ENCODE measurements at regions not wholly inside any gene's neighbourhood (a gene's known extent, or its start where the extent isn't known, plus 50 kb on each side); places are given as distances from the start of the nearest gene placed in this dataset.

GRCh38 chr18:51279367-51279984 is 82.0 kb upstream of the MEX3C start (continued):
- TF ChIP-seq NFYB (CRISPR knock-in tag; IDR thresholded peaks at IDR 0.05), result no peak

GRCh38 chr18:51287818-51288508 is 90.5 kb upstream of the MEX3C start:
- BruUV-seq (replicated peaks), result no TSS peak
- ATAC-seq (no peak), DNase-seq (ENCODE audit: low spot score) (no peak), FAIRE-seq (no peak)
- no peaks in the 10 kb centered on the region for H3K36me3 ChIP-seq (replicated peaks in 1 of 2; ENCODE audit: control insufficient read depth in 1 of 2, insufficient read depth in 2 of 2, low read length in 2 of 2)
- no peaks in the 10 kb centered on the region for H3K79me2 ChIP-seq (ENCODE audit: insufficient read depth, low read length)
- peaks cover 8% of the 10 kb centered on the region for H3K4me1 ChIP-seq (ENCODE audit: insufficient read depth, low read length)
- H2AFZ ChIP-seq (ENCODE audit: low read length), result no peak overlapping the region
- intact Hi-C loops (cut with micrococcal nuclease; ENCODE audit: unreplicated experiment) (no loop called here), in situ Hi-C loops (cut with HindIII; ENCODE audit: extremely low pct_ligation_motif_present, low pct_unique_long_range_greater_than_20kb) (no loop called here)
- H3K27me3 ChIP-seq (ENCODE audit: control insufficient read depth in 1 of 2, insufficient read depth in 2 of 2, low read length in 2 of 2), result no peaks in the 10 kb centered on the region; a peak in 1 of 5 replicates
- 27% methylated on average over 4 of the region's 5 CpGs for WGBS (ENCODE audit: low lambda C conversion rate)
- no peak overlapping the region for H3K27ac ChIP-seq (ENCODE audit: extremely low read length, insufficient read depth, low read length)
- no peak overlapping the region for H3K4me3 ChIP-seq (replicated peaks in 1 of 3; ENCODE audit: insufficient read depth in 1 of 3, low read depth in 2 of 3, low read length in 3 of 3)
- CTCF ChIA-PET (ENCODE audit: low intra/inter-chr PET ratio, low total read pairs), result no interaction called here
- H3K9ac ChIP-seq (ENCODE audit: insufficient read depth, low read depth, low read length), result no peak overlapping the region
- POLR2A ChIA-PET, result no interaction called here
- H3K4me2 ChIP-seq (ENCODE audit: low read depth, low read length), result no peak overlapping the region
- H3K9me3 ChIP-seq (ENCODE audit: low read length), result no peaks in the 10 kb centered on the region
- H4K20me1 ChIP-seq (ENCODE audit: insufficient read depth, low read length), result no peaks in the 10 kb centered on the region
- TF ChIP-seq HHEX (CRISPR knock-in tag; IDR thresholded peaks at IDR 0.05) (no peak), GTF3A (CRISPR knock-in tag; conservative IDR thresholded peaks at IDR 0.05) (no peak), MBNL3 (CRISPR knock-in tag; conservative IDR thresholded peaks at IDR 0.05) (no peak), ZNF678 (CRISPR knock-in tag; IDR thresholded peaks at IDR 0.05) (no peak), MXD3 (CRISPR knock-in tag; IDR thresholded peaks at IDR 0.05) (no peak), PITX1 (CRISPR knock-in tag; IDR thresholded peaks at IDR 0.05) (no peak), GATAD2A (CRISPR knock-in tag; IDR thresholded peaks at IDR 0.05) (no peak), CREM (IDR thresholded peaks at IDR 0.05) (no peak), CREM (CRISPR knock-in tag; IDR thresholded peaks at IDR 0.05) (no peak), CSRNP2 (CRISPR knock-in tag; conservative IDR thresholded peaks at IDR 0.05; ENCODE audit: low read depth) (no peak), PAF1 (CRISPR knock-in tag; IDR thresholded peaks at IDR 0.05) (no peak), GLMP (CRISPR knock-in tag; IDR thresholded peaks at IDR 0.05; ENCODE audit: borderline replicate concordance) (no peak), NBN (conservative IDR thresholded peaks at IDR 0.05) (no peak), MBD4 (IDR thresholded peaks at IDR 0.05; ENCODE audit: borderline replicate concordance, low read length) (no peak), NR2C2 (CRISPR knock-in tag; IDR thresholded peaks at IDR 0.05; ENCODE audit: borderline replicate concordance) (no peak), ZFP37 (CRISPR knock-in tag; IDR thresholded peaks at IDR 0.05; ENCODE audit: borderline replicate concordance) (no peak), ZNF749 (CRISPR knock-in tag; IDR thresholded peaks at IDR 0.05; ENCODE audit: borderline replicate concordance) (no peak), JUN (CRISPR knock-in tag; IDR thresholded peaks at IDR 0.05) (no peak)
- TF ChIP-seq, protein P1, sequence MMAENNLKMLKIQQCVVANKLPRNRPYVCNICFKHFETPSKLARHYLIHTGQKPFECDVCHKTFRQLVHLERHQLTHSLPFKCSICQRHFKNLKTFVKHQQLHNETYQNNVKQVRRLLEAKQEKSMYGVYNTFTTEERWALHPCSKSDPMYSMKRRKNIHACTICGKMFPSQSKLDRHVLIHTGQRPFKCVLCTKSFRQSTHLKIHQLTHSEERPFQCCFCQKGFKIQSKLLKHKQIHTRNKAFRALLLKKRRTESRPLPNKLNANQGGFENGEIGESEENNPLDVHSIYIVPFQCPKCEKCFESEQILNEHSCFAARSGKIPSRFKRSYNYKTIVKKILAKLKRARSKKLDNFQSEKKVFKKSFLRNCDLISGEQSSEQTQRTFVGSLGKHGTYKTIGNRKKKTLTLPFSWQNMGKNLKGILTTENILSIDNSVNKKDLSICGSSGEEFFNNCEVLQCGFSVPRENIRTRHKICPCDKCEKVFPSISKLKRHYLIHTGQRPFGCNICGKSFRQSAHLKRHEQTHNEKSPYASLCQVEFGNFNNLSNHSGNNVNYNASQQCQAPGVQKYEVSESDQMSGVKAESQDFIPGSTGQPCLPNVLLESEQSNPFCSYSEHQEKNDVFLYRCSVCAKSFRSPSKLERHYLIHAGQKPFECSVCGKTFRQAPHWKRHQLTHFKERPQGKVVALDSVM (CRISPR knock-in tag; IDR thresholded peaks at IDR 0.05), result no peak

Measured in HepG2 (cell line).